HepG2 (cell line): ENCODE measurements at regions not wholly inside any gene's neighbourhood (a gene's known extent, or its start where the extent isn't known, plus 50 kb on each side); places are given as distances from the start of the nearest gene placed in this dataset.

Experiments
- EEA1 ChIP-seq: sonication (generic); formaldehyde crosslinking; IDR thresholded peaks from 2 replicates; pipeline ENCODE4 v1.5.1; 2020; ENCODE audit warnings: mild to moderate bottlenecking, missing genetic modification reagents, borderline replicate concordance
- EP300 ChIP-seq, 3 experiments: sonication (generic) in 1 of 3; formaldehyde crosslinking in 1 of 3; IDR thresholded peaks; 2 replicates each; pipeline versions ENCODE4 v1.5.1 to v1.6.1; 2011 to 2020; ENCODE audit warnings: low read depth in 2 of 3, low read length in 2 of 3, borderline replicate concordance in 1 of 3, improper control_type of control experiment in 1 of 3, mild to moderate bottlenecking in 1 of 3, missing genetic modification reagents in 1 of 3, moderate library complexity in 1 of 3
- GATAD1 ChIP-seq: IDR thresholded peaks from 2 replicates; pipeline ENCODE4 v1.6.1; 2016; ENCODE audit warnings: missing genetic modification reagents, missing compliant biosample characterization
- MNT ChIP-seq: fragments of 450-650 bp; IDR thresholded peaks from 2 replicates; pipeline ENCODE4 v1.6.1; 2016
- NFE2L2 ChIP-seq: fragments of 150-350 bp; IDR thresholded peaks from 2 replicates; pipeline ENCODE4 v1.6.1; 2014; ENCODE audit warnings: low read length
- NFRKB ChIP-seq: fragments of 450-650 bp; IDR thresholded peaks from 2 replicates; pipeline ENCODE4 v1.6.1; 2017
- PATZ1 ChIP-seq: sonication (generic); formaldehyde crosslinking; IDR thresholded peaks from 2 replicates; pipeline ENCODE4 v1.4.0; 2020; ENCODE audit warnings: missing genetic modification reagents
- PHF5A ChIP-seq: IDR thresholded peaks from one replicate; pipeline ENCODE4 v1.6.1; 2018; ENCODE audit warnings: low read depth, missing genetic modification reagents; ENCODE audit not compliant: unreplicated experiment
- PLSCR1 ChIP-seq: sonication (generic); formaldehyde crosslinking; IDR thresholded peaks from 2 replicates; pipeline ENCODE4 v1.5.0; 2020; ENCODE audit warnings: missing genetic modification reagents, mild to moderate bottlenecking, borderline replicate concordance
- REPIN1 ChIP-seq: sonication (generic); formaldehyde crosslinking; IDR thresholded peaks from 2 replicates; pipeline ENCODE4 v1.8.0; 2022; ENCODE audit warnings: missing genetic modification reagents, low read depth, mild to moderate bottlenecking, borderline replicate concordance
- RFX5 ChIP-seq: IDR thresholded peaks from 2 replicates; pipeline ENCODE4 v1.6.1; 2011; ENCODE audit warnings: low read depth, low read length, improper control_type of control experiment
- RXRA ChIP-seq: sonication (generic); formaldehyde crosslinking; IDR thresholded peaks from 2 replicates; pipeline ENCODE4 v1.5.1; 2020; ENCODE audit warnings: missing genetic modification reagents
- SRF ChIP-seq: IDR thresholded peaks from 2 replicates; pipeline ENCODE4 v1.6.1; 2011; ENCODE audit warnings: mild to moderate bottlenecking, low read depth, low read length, moderate library complexity
- TRAFD1 ChIP-seq: sonication (generic); formaldehyde crosslinking; IDR thresholded peaks from 2 replicates; pipeline ENCODE4 v1.5.1; 2020; ENCODE audit warnings: missing genetic modification reagents, mild to moderate bottlenecking, borderline replicate concordance
- U2AF2 ChIP-seq: fragments of 200-400 bp; formaldehyde crosslinking; IDR thresholded peaks from 2 replicates; pipeline ENCODE4 v1.6.1; 2017; ENCODE audit warnings: low read depth, mild to moderate bottlenecking, low read length
- ZBTB3 ChIP-seq: sonication (generic); formaldehyde crosslinking; IDR thresholded peaks from 2 replicates; pipeline ENCODE4 v1.4.0; 2020; ENCODE audit warnings: low read depth, mild to moderate bottlenecking, moderate library complexity, missing genetic modification reagents, borderline replicate concordance
- ZFP62 ChIP-seq: sonication (generic); formaldehyde crosslinking; IDR thresholded peaks from 2 replicates; pipeline ENCODE4 v1.4.0; 2020; ENCODE audit warnings: missing genetic modification reagents
- ZNF101 ChIP-seq: sonication (generic); formaldehyde crosslinking; IDR thresholded peaks from 2 replicates; pipeline ENCODE4 v1.4.0; 2020; ENCODE audit warnings: mild to moderate bottlenecking, low read depth, missing genetic modification reagents, borderline replicate concordance
- ZNF232 ChIP-seq: sonication (generic); formaldehyde crosslinking; IDR thresholded peaks from 2 replicates; pipeline ENCODE4 v1.4.0; 2020; ENCODE audit warnings: missing genetic modification reagents, borderline replicate concordance
- ZNF30 ChIP-seq: sonication (generic); formaldehyde crosslinking; IDR thresholded peaks from 2 replicates; pipeline ENCODE4 v1.5.0; 2020; ENCODE audit warnings: mild to moderate bottlenecking, missing genetic modification reagents
- ZNF431 ChIP-seq: sonication (generic); formaldehyde crosslinking; IDR thresholded peaks from 2 replicates; pipeline ENCODE4 v1.9.0; 2022; ENCODE audit warnings: missing genetic modification reagents, low read depth, mild to moderate bottlenecking, borderline replicate concordance
- ZNF468 ChIP-seq: sonication (generic); formaldehyde crosslinking; IDR thresholded peaks from 2 replicates; pipeline ENCODE4 v1.8.0; 2022; ENCODE audit warnings: mild to moderate bottlenecking, moderate library complexity, missing genetic modification reagents
- ZNF547 ChIP-seq: sonication (generic); formaldehyde crosslinking; IDR thresholded peaks from 2 replicates; pipeline ENCODE4 v1.5.1; 2020; ENCODE audit warnings: mild to moderate bottlenecking, missing genetic modification reagents
- ZNF615 ChIP-seq: sonication (generic); formaldehyde crosslinking; IDR thresholded peaks from 2 replicates; pipeline ENCODE4 v1.5.0; 2020; ENCODE audit warnings: mild to moderate bottlenecking, missing genetic modification reagents, borderline replicate concordance
- ZNF740 ChIP-seq: sonication (generic); formaldehyde crosslinking; IDR thresholded peaks from 2 replicates; pipeline ENCODE4 v1.4.0; 2020; ENCODE audit warnings: missing genetic modification reagents

DNA sequence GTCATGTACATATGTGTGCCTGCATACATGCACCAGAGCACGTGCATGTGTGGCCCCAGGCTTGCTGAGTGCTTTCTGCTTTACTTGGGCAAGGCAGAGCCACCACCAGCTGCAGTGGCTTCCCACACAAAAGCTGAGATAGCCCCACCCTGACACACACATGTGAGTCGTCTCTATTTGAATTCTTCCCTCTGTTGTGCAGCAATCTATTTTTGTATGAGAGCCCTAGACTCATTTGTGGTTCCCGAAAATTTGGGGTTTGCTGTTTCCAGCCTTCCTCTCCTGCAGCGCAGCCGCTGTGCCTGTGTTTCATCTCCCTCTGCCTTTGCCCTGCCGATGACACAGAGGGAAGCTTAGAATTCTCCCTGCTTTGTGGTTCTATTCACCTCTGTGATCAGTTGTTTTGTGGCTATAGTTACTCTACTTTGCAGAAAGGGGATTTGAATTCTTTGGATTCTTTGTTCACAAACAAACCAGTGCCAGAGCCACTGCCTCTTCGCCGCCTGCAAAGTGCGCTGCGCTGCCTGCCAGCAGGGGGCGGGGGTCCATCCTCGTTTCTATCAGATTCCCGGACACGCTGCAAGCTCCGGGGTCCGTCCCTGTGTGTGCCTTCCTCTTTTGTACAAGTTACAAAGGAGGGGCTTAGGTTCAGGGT, 95.8 kb upstream of the DAP start (continued):
- no peak for TF ChIP-seq ZFP62 (CRISPR knock-in tag)
- no peak for TF ChIP-seq ZNF468 (CRISPR knock-in tag)
- no peak for TF ChIP-seq ZNF740 (CRISPR knock-in tag)
- no peak for TF ChIP-seq PHF5A (CRISPR knock-in tag)
- no peak for TF ChIP-seq ZNF232
- no peak for TF ChIP-seq U2AF2
- no peak for TF ChIP-seq REPIN1
- no peak for TF ChIP-seq ZNF547 (CRISPR knock-in tag)
- no peak for TF ChIP-seq ZBTB3 (CRISPR knock-in tag)
- no peak for TF ChIP-seq GATAD1 (CRISPR knock-in tag)
- TF ChIP-seq EP300 (IDR thresholded peaks at IDR 0.05; ENCODE audit: low read depth in 2 of 2, low read length in 2 of 2), result no peak
- no peak for TF ChIP-seq EP300 (CRISPR knock-in tag; IDR thresholded peaks at IDR 0.05; ENCODE audit: borderline replicate concordance)
- TF ChIP-seq PATZ1 (CRISPR knock-in tag), result no peak
- TF ChIP-seq TRAFD1 (CRISPR knock-in tag), result no peak
- TF ChIP-seq SRF, result no peak
- no peak for TF ChIP-seq NFE2L2
- no peak for TF ChIP-seq ZNF101 (CRISPR knock-in tag)
- TF ChIP-seq ZNF615 (CRISPR knock-in tag), result no peak
- 0 out of 2 replicates have a peak, but pooled peaks have one; percentile 36 for TF ChIP-seq RXRA (CRISPR knock-in tag)
- TF ChIP-seq EEA1 (CRISPR knock-in tag), result no peak
- TF ChIP-seq RFX5, result no peak
- no peak for TF ChIP-seq PLSCR1 (CRISPR knock-in tag)
- no peak for TF ChIP-seq NFRKB
- no peak for TF ChIP-seq ZNF431 (CRISPR knock-in tag)
- no peak for TF ChIP-seq MNT
- no peak for TF ChIP-seq ZNF30
